SH-SY5Y (cell line): ENCODE measurements at regions not wholly inside any gene's neighbourhood (a gene's known extent, or its start where the extent isn't known, plus 50 kb on each side); places are given as distances from the start of the nearest gene placed in this dataset.

Experiments used
- GATA2 ChIP-seq: IDR thresholded peaks from 2 replicates; pipeline ENCODE4 v1.6.1; 2011; ENCODE audit warnings: mild to moderate bottlenecking, low read depth, low read length
- GATA3 ChIP-seq: IDR thresholded peaks from 2 replicates; pipeline ENCODE4 v1.6.1; 2011; ENCODE audit warnings: low read depth, mild to moderate bottlenecking, low read length, moderate library complexity

- TF ChIP-seq GATA3 (no peak), GATA2 (no peak)
Measured at GRCh38 chr10:62669341-62669740, 135.2 kb upstream of the ADO start.
